ENCODE measurements at regions not wholly inside any gene's neighbourhood (a gene's known extent, or its start where the extent isn't known, plus 50 kb on each side); places are given as distances from the start of the nearest gene placed in this dataset.

GRCh38 chr4:125428832-125429231, 114.1 kb downstream of the FAT4 start (continued):
- TF ChIP-seq BRCA1 (IDR thresholded peaks at IDR 0.05; ENCODE audit: low read depth, low read length), result no peak
- no peak for TF ChIP-seq LARP7 (IDR thresholded peaks at IDR 0.05)
- no peak for TF ChIP-seq FOXK2 (IDR thresholded peaks at IDR 0.05)

GRCh38 chr4:125430086-125430485, 115.3 kb downstream of the FAT4 start:
- ChIA-PET SMC1A (ENCODE audit: uncharacterized antibody, unreplicated experiment) (no interaction called here), POLR2A (no interaction called here), RAD21 (ENCODE audit: unreplicated experiment) (no interaction called here), CTCF (no interaction called here)
- TF ChIP-seq SREBF2 (IDR thresholded peaks at IDR 0.05; ENCODE audit: low read length), result no peak
- no peak for TF ChIP-seq REST (IDR thresholded peaks at IDR 0.05; ENCODE audit: low read depth, low read length)
- TF ChIP-seq YY1 (IDR thresholded peaks at IDR 0.05; ENCODE audit: low read depth, low read length), result no peak
- H4K20me1 ChIP-seq (ENCODE audit: control insufficient read depth, insufficient read depth), result no peaks in the 10 kb centered on the region
- no peak overlapping the region for H2AFZ ChIP-seq (ENCODE audit: control insufficient read depth, low read depth, low read length)
- no peak overlapping the region for H3K9ac ChIP-seq (ENCODE audit: control insufficient read depth, insufficient read depth, low read length)
- no peaks in the 10 kb centered on the region for H3K9me3 ChIP-seq (replicated peaks; ENCODE audit: control insufficient read depth, insufficient read depth, low read length)
- no peaks in the 10 kb centered on the region for H3K27me3 ChIP-seq (replicated peaks in 1 of 2; ENCODE audit: control insufficient read depth in 2 of 2, insufficient read depth in 2 of 2, low read length in 1 of 2)
- no peak for FAIRE-seq
- H3K4me2 ChIP-seq (ENCODE audit: control insufficient read depth, insufficient read depth), result no peak overlapping the region
- no peak for DNase-seq (ENCODE audit: low read depth, low spot score)
- H3K79me2 ChIP-seq (ENCODE audit: control insufficient read depth, insufficient read depth, low read length), result no peaks in the 10 kb centered on the region
- in situ Hi-C loops (cut with MboI) (no loop called here), intact Hi-C loops (cut with micrococcal nuclease; ENCODE audit: unreplicated experiment) (no loop called here)
- H3K27ac ChIP-seq (ENCODE audit: control insufficient read depth, insufficient read depth), result no peak overlapping the region
- BruUV-seq (replicated peaks), result no TSS peak
- WGBS (ENCODE audit: insufficient coverage, insufficient replicate concordance, low lambda C conversion rate, missing lambda C conversion rate), result 2% methylated on average over 3 of the region's 4 CpGs
- no peak for ATAC-seq
- H3K4me1 ChIP-seq (ENCODE audit: control insufficient read depth, insufficient read depth, low read length), result no peaks in the 10 kb centered on the region
- H3K36me3 ChIP-seq (ENCODE audit: control insufficient read depth in 2 of 2, insufficient read depth in 2 of 2, low read length in 1 of 2), result no peaks in the 10 kb centered on the region
- H3K4me3 ChIP-seq, result no peak overlapping the region
